Dendritic cell treated with granulocyte-macrophage colony-stimulating factor and Interleukin-4, amounts not matched to agents 40 ng/mL and 50 ng/mL, for 4 days (primary cell): ENCODE measurements at regions not wholly inside any gene's neighbourhood (a gene's known extent, or its start where the extent isn't known, plus 50 kb on each side); places are given as distances from the start of the nearest gene placed in this dataset.
"Not testable (repeated sequence)": the region's sequence is repeated elsewhere in the genome, so short reads cannot be mapped to it uniquely, and the experiment has no call there.

Experiments used
- H3K27ac Mint-ChIP-seq: one replicate; pipeline ENCODE4 v1.8.0; 2022; ENCODE audit warnings: mild to moderate bottlenecking, mixed read lengths
- H3K27me3 Mint-ChIP-seq: one replicate; pipeline ENCODE4 v1.8.0; 2022; ENCODE audit warnings: mild to moderate bottlenecking, mixed read lengths
- H3K36me3 Mint-ChIP-seq: one replicate; pipeline ENCODE4 v1.8.0; 2022; ENCODE audit warnings: low read depth, mixed read lengths
- H3K4me1 Mint-ChIP-seq: one replicate; pipeline ENCODE4 v1.8.0; 2022; ENCODE audit warnings: low read depth, mixed read lengths
- H3K4me3 Mint-ChIP-seq: one replicate; pipeline ENCODE4 v1.8.0; 2022; ENCODE audit warnings: mild to moderate bottlenecking, moderate library complexity, mixed read lengths
- H3K9me3 Mint-ChIP-seq: one replicate; pipeline ENCODE4 v1.8.0; 2022; ENCODE audit warnings: mixed read lengths
- intact Hi-C: fragments of 100-400 bp; cut with micrococcal nuclease; formaldehyde crosslinking; loops from one replicate; pipeline ENCODE4 v1.15.0; 2022

DNA sequence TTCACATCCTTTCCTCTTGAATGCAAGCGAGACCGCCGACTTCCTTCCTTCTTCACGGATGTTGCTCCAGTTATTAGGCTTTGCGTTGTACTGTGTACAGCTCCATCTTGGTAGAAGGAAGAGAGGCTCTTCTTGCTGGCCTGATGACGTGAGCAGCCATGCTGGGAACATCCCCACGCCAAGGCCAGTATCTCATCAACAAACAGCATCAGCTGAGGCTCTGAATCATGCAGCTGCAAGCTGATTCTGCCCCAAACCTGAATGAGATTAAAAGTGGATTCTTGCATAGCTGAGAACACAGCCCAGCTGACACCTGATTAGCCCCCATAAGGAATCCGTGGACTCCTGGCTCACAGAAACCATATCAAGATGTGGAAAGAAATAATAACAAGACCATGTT is 809.6 kb downstream of the EFNB2 start:
- intact Hi-C loops, result no loop called here
- Mint-ChIP-seq H3K4me1 (no peaks in the 10 kb centered on the region), H3K36me3 (no peaks in the 10 kb centered on the region), H3K4me3 (no peak overlapping the region), H3K9me3 (peaks cover 9% of the 10 kb centered on the region), H3K27ac (no peak overlapping the region), H3K27me3 (no peaks in the 10 kb centered on the region)

DNA sequence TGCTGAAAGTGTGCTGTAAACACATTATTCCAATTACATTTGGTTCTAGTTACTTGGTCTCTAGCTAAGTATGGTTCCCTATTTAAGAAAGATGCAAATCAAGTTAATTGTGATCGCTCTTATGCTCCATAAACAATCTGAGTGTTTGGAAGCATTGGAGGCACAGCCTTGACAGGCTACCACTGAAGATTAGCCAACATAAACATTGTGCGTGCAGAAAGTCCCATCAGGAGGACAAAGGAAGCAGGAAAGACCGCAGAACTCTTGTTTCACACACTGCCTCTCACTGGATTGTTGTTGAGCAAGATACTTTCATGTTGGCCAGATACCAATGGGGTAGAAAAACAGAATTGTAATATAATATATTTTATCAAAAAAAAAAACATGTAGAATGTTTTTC is 814.4 kb downstream of the EFNB2 start:
- Mint-ChIP-seq H3K36me3 (no peaks in the 10 kb centered on the region), H3K4me3 (no peak overlapping the region), H3K4me1 (no peaks in the 10 kb centered on the region), H3K27ac (no peak overlapping the region), H3K9me3 (peaks cover 7% of the 10 kb centered on the region), H3K27me3 (no peaks in the 10 kb centered on the region)
- intact Hi-C loops, result no loop called here

DNA sequence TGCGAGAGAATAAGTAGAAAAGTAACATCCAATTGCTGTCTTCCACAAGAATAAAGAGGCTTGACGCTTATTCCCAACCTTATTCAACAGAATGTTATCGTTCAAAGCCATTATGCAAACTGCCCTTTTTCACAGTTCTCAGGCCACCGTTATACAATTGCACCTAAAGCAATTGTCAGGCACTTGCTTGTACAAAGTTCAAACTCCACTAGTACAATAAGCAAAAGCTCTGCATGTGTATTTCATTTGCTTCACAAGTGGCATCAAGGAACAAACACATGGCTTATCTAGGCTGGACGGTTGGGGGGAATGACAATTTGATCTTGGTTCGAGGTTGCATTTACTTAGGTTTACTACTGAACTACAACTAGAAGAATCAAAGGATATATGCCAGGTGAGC is 815.6 kb downstream of the EFNB2 start:
- Mint-ChIP-seq H3K9me3 (peaks cover 15% of the 10 kb centered on the region), H3K4me1 (no peaks in the 10 kb centered on the region), H3K27me3 (no peaks in the 10 kb centered on the region), H3K4me3 (no peak overlapping the region), H3K27ac (no peak overlapping the region), H3K36me3 (no peaks in the 10 kb centered on the region)
- intact Hi-C loops, result no loop called here

DNA sequence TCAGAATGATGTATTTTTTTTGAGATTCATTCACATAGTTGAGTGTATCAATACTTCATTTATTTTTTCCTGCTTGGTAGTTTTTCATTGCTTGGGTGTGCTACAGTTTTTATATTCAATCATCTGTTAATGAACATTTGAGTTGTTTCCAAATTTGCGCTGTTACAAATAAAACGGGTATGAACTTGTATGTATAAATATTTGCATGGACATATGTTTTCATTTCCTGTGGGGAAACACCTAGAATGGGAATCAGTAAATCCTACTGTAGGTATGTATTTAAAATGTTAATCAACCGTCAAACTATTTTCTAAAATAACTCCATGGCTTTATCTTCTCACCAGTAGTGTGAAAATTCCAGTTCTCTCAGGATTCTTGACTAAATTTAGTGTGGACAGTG is 826.3 kb downstream of the EFNB2 start:
- Mint-ChIP-seq H3K27ac (no peak overlapping the region), H3K27me3 (no peaks in the 10 kb centered on the region), H3K9me3 (peaks cover 10% of the 10 kb centered on the region), H3K36me3 (no peaks in the 10 kb centered on the region), H3K4me3 (no peak overlapping the region), H3K4me1 (no peaks in the 10 kb centered on the region)
- intact Hi-C loops, result no loop called here

DNA sequence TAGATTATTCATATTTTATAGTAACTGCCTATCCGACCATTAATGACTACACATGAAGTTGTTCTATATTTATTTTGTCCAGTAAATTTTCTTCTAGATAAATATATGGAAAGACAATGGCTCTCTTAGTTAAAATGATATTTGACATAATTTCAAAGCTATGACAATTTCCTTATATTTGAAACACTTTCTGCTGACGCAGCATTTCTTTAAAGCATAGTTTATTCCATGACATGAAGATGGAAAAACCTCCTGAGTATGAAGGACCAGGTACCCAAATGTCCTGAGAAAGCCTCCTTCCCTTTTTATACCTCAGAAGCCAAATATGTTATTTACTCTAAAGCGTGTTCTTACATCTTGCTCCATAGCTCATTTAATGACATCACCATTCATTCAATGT is 831.6 kb downstream of the EFNB2 start:
- no peaks in the 10 kb centered on the region for H3K36me3 Mint-ChIP-seq
- no peaks in the 10 kb centered on the region for H3K4me1 Mint-ChIP-seq
- intact Hi-C loops, result no loop called here
- peaks cover 49% of the 10 kb centered on the region for H3K9me3 Mint-ChIP-seq
- H3K27ac Mint-ChIP-seq, result no peak overlapping the region
- H3K27me3 Mint-ChIP-seq, result no peaks in the 10 kb centered on the region
- no peak overlapping the region for H3K4me3 Mint-ChIP-seq

DNA sequence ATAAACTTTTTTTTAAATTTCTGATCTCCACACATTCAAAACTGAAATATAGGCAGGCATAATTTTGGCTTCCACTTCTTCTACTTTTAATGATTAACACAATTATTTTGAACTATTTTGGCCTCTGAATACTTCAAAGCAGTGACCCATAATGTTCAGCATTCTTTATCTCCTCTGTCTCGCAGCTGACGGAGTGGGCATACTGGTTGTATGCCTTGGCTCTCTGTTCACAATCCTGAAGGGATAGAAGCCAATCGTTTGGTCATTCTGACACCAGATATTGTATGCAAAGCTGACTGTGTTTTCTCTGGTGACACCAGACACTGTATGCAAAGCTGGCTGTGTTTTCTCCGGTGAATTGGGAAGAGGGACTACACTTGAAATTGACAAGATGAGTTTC is 833.0 kb downstream of the EFNB2 start:
- intact Hi-C loops, result no loop called here
- H3K27ac Mint-ChIP-seq, result no peak overlapping the region
- H3K27me3 Mint-ChIP-seq, result no peaks in the 10 kb centered on the region
- no peaks in the 10 kb centered on the region for H3K36me3 Mint-ChIP-seq
- no peak overlapping the region for H3K4me3 Mint-ChIP-seq
- H3K4me1 Mint-ChIP-seq, result no peaks in the 10 kb centered on the region
- peaks cover 51% of the 10 kb centered on the region for H3K9me3 Mint-ChIP-seq

DNA sequence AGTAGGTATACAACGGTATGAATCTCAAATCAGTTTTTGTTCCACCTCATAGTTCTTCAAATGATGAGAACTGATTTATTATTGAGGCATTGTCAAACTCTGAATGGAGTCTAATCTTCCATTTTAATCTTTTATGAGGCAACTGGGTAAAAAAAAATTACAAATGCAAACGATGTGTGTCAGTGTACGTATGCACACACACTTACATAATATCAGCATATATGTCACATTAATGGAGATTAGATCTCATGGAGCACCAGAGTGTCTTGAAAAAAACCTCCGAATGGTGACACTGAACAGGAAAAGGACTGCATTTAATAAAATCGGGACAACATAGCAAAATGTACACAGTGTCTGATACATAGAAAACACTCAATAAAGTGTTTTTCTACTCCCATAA is 842.7 kb downstream of the EFNB2 start:
- H3K36me3 Mint-ChIP-seq, result no peaks in the 10 kb centered on the region
- no peak overlapping the region for H3K27ac Mint-ChIP-seq
- intact Hi-C loops, result no loop called here
- no peak overlapping the region for H3K4me3 Mint-ChIP-seq
- H3K9me3 Mint-ChIP-seq, result peaks cover 47% of the 10 kb centered on the region
- H3K4me1 Mint-ChIP-seq, result no peaks in the 10 kb centered on the region
- H3K27me3 Mint-ChIP-seq, result no peaks in the 10 kb centered on the region

DNA sequence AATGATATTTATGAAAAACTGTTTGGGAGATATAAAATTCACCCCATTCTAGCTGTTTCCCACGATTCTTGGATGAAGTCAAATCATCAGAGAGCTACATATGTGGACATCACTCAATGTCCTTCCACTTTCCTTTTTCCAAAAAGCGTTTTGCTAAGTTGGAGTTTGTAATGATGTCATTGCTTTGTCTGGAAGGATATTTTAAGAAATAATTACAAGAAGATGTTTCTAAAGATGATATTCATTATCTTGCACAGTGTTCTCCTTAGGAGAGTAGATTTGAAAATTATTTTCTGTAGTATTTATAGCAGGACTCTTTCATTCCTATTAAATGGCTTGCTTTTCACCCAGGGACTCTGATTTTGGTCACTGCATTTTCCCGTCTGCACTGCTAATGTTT is 851.2 kb downstream of the EFNB2 start:
- H3K9me3 Mint-ChIP-seq, result peaks cover 39% of the 10 kb centered on the region
- intact Hi-C loops, result no loop called here
- H3K27me3 Mint-ChIP-seq, result no peaks in the 10 kb centered on the region
- no peak overlapping the region for H3K4me3 Mint-ChIP-seq
- H3K4me1 Mint-ChIP-seq, result no peaks in the 10 kb centered on the region
- no peak overlapping the region for H3K27ac Mint-ChIP-seq
- H3K36me3 Mint-ChIP-seq, result no peaks in the 10 kb centered on the region

DNA sequence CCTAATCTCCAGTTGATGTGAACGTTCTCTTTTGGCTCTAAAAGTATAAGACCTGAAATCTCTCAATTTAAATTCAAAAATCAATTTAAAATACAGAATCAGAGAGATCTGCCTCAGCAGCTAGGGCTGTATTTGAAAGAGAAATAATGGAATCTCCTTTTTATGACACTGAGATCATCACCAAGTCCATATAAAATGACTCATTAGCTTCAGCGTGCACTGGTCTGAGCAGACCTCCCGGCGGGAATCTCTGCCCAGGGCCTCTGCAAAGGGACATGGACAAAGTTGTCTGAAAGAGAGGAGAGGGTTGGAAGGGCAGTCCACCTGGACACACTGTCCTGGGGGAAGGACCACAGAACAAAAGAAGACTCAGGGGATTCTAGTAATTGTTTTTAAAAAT is 855.6 kb downstream of the EFNB2 start:
- Mint-ChIP-seq H3K4me3 (no peak overlapping the region), H3K4me1 (no peaks in the 10 kb centered on the region), H3K36me3 (no peaks in the 10 kb centered on the region), H3K27ac (no peak overlapping the region), H3K9me3 (peaks cover 51% of the 10 kb centered on the region), H3K27me3 (no peaks in the 10 kb centered on the region)
- intact Hi-C loops, result no loop called here

DNA sequence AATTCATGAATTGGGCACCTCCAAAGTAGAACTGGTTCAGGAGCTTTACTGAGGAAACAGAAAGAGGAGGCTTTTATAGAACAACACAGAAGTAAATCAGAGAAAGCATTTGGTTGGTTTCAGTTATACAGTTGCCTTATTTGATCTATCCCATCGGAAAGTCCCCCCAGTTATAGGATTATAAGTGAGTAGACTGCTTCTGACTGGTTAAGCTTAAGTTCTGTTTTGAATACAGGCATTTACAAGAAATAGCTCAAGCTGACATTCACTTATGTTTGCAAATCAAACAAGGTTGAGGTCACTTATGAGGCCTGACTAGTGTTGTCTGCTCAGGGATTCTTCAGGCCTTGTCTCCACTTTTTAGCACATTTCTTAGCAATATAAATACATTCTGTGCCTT is 857.4 kb downstream of the EFNB2 start:
- Mint-ChIP-seq H3K27ac (no peak overlapping the region), H3K36me3 (no peaks in the 10 kb centered on the region), H3K9me3 (peaks cover 51% of the 10 kb centered on the region), H3K4me3 (no peak overlapping the region), H3K27me3 (no peaks in the 10 kb centered on the region), H3K4me1 (no peaks in the 10 kb centered on the region)
- intact Hi-C loops, result no loop called here

DNA sequence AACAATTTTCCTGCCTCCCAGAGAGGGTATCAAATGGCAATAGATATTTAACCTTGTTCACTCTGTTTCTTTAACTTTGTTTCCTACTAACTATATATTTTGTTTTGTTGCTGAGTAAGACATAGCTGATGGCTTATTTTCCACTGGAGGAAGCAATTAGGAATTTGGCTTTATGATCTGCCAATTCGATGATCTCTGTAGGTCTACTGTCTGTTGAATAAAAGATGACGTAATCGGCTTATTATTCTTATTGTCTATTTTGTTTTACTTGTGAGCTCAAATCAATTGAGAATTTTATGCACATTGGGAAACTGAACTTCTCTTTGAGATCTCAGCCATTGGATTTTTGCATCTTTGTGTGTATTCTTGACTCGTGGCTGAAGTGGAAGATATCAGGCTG is 862.6 kb downstream of the EFNB2 start:
- Mint-ChIP-seq H3K9me3 (peaks cover 34% of the 10 kb centered on the region), H3K4me1 (no peaks in the 10 kb centered on the region), H3K27me3 (no peaks in the 10 kb centered on the region), H3K36me3 (no peaks in the 10 kb centered on the region), H3K4me3 (no peak overlapping the region), H3K27ac (no peak overlapping the region)
- intact Hi-C loops, result no loop called here

DNA sequence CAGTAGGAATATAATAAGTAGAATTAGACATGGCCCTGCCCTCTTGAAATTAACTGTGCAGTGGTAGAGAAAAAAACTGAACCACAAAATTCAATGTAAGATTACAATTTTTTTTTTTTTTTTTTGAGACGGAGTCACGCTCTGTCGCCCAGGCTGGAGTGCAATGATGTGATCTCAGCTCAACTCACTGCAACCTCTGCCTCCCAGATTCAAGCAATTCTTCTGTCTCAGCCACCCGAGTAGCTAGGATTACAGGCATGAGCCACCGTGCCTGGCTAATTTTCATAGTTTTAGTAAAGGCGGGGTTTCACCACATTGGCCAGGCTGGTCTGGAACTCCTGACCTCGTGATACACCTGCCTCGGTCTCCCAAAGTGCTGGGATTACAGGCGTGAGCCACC is 864.3 kb downstream of the EFNB2 start:
- H3K36me3 Mint-ChIP-seq, H3K4me3 Mint-ChIP-seq, H3K27ac Mint-ChIP-seq, H3K27me3 Mint-ChIP-seq, intact Hi-C loops, H3K4me1 Mint-ChIP-seq: not testable (repeated sequence)
- H3K9me3 Mint-ChIP-seq, result peaks cover 22% of the 10 kb centered on the region

DNA sequence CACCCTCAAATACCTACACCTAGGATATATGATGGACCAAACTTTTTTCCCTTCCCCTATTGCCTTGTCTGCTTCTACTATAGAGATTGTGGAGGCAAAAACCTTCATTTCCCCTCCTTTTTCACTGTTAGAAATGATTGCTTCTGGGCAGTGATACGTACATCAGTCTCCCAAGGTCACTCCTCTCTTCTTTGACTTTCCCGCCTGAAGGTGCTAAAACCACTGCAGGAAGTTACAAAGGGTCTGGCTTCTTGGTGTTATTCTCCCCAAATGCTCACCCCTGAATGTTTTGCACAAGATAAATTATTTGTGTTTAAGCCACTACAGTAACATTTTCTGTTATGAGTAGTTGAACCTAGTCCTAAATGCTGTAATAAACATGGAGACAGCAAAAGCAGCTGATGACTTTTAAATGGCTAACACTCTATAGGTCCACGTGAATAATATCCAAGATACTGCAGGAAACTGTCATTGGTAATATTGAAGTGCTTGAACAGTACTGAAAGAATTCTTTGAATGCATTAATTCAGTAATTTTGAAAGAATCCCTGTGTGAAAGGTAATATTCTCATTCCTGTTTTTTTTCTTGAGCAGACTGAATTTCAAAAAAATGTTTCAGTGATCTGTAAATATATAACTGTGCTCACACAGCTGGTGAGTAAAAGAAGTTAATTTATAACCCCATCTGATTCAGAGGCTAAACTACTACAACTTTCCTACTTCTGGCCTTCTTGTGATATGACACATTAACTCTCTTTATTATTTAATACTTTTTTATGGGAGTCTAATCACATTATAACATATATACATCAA is 865.1 kb downstream of the EFNB2 start:
- H3K4me3 Mint-ChIP-seq, result no peak overlapping the region
- H3K27me3 Mint-ChIP-seq, result no peaks in the 10 kb centered on the region
- no peaks in the 10 kb centered on the region for H3K4me1 Mint-ChIP-seq
- peaks cover 17% of the 10 kb centered on the region for H3K9me3 Mint-ChIP-seq
- no peak overlapping the region for H3K27ac Mint-ChIP-seq
- intact Hi-C loops, result no loop called here
- no peaks in the 10 kb centered on the region for H3K36me3 Mint-ChIP-seq

DNA sequence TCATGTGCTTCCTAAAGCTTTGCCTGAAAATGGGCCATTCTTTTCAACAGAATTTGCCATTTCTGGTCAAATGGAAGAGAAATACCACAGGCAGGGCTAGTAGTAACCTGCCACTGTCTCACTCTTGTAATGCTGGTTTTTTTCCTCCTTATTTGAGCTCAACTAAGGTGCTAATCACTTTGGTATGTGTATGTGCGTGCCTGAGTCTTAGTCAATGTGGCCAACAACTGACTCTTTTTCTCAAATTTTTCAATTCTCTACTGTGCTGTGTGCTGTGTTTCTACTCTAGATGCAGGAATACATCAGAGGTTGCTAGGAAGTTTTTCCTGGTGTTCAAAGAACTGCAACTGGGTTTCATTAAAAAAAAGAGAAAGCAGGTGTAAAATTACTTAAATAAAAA is 870.2 kb downstream of the EFNB2 start:
- Mint-ChIP-seq H3K4me1 (no peaks in the 10 kb centered on the region), H3K27ac (no peak overlapping the region), H3K4me3 (no peak overlapping the region), H3K9me3 (peaks cover 1% of the 10 kb centered on the region), H3K36me3 (no peaks in the 10 kb centered on the region), H3K27me3 (no peaks in the 10 kb centered on the region)
- intact Hi-C loops, result no loop called here

DNA sequence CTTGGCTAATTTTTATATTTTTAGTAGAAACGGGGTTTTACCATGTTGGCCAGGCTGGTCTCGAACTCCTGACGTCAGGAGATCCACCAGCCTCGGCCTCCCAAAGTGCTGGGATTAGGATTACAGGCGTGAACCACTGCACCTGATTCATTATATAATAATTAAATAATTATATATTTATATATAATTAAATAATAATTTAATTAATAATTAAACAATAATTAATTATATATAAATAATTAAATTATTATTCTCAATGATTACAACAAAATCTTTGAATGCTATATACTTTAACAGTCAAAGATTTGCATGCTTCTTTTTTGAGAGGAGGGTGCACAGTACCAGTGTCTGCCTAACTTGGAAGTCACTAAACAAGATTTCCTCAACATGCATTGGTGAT is 872.3 kb downstream of the EFNB2 start:
- no peaks in the 10 kb centered on the region for H3K36me3 Mint-ChIP-seq
- no peaks in the 10 kb centered on the region for H3K27me3 Mint-ChIP-seq
- intact Hi-C loops, result no loop called here
- peaks cover 10% of the 10 kb centered on the region for H3K9me3 Mint-ChIP-seq
- H3K4me1 Mint-ChIP-seq, result no peaks in the 10 kb centered on the region
- no peak overlapping the region for H3K4me3 Mint-ChIP-seq
- no peak overlapping the region for H3K27ac Mint-ChIP-seq
